ENCODE measurements at regions not wholly inside any gene's neighbourhood (a gene's known extent, or its start where the extent isn't known, plus 50 kb on each side); places are given as distances from the start of the nearest gene placed in this dataset.

DNA sequence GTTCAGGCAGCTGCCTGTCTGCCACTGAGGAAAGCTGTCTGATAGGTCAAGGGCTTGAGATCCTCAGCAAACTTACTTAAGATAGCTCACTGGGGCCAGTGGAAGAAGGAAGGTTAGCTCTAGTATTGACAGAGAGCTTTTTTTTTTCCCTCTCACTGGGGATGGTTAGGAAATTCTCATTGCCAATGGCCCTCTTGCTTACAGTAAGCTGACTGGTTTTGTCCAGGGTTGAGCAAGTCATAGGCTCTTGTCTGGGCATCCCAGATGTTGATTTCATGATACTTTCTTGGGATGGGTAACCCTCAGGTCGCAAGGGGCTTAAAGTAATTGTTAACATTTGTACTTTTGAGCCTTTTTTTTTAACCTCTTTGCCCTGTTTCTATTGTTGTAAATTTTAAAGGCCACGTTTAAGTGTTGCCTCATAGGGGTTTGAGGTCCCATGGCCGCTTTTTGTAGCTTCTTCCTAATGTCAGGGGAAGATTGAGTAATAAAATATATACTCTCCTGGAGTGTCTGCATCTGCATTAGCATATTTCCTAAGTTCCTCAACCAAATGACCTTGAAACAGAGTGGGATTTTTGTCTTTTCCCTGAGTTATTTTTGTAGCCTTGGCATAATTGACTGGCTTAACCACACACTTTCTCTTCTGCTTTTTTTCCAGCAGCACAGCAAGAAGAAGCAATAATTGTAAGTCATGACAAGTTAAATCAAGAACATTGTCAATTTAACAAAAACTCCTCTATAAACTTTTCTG is 716.0 kb downstream of the LRFN5 start:
- no peaks in the 10 kb centered on the region for H3K27me3 Mint-ChIP-seq

DNA sequence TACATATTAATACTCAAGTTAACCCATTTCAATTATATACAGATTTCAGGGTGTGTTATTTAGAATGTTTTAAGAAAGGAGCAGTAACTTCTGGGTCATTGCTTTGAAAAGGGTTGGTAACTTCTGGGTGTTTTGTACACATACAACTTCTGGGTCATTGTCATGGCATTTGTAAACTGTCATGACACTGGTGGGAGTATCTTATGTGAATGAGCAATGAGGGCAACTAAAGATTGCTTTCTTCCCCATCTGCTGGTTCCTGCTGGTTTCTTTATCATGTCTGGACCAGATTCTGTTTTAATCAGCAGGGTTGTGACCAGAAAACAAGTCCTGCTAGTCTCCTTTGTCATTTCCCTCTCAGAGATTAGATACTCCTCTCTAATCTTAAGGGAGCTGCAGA is 713.3 kb downstream of the LRFN5 start:
- Mint-ChIP-seq H3K4me1 (peaks cover 2% of the 10 kb centered on the region), H3K9me3 (peaks cover 6% of the 10 kb centered on the region), H3K27ac (no peak overlapping the region), H3K27me3 (no peaks in the 10 kb centered on the region), H3K36me3 (no peaks in the 10 kb centered on the region), H3K4me3 (no peak overlapping the region)
- DNase-seq, result no peak

More for the DNA sequence above, 716.0 kb downstream of the LRFN5 start:
- H3K4me3 Mint-ChIP-seq, result no peak overlapping the region
- DNase-seq, result no peak
- H3K9me3 Mint-ChIP-seq, result peaks cover 10% of the 10 kb centered on the region
- peaks cover 2% of the 10 kb centered on the region for H3K4me1 Mint-ChIP-seq
- H3K27ac Mint-ChIP-seq, result no peak overlapping the region
- no peaks in the 10 kb centered on the region for H3K36me3 Mint-ChIP-seq

DNA sequence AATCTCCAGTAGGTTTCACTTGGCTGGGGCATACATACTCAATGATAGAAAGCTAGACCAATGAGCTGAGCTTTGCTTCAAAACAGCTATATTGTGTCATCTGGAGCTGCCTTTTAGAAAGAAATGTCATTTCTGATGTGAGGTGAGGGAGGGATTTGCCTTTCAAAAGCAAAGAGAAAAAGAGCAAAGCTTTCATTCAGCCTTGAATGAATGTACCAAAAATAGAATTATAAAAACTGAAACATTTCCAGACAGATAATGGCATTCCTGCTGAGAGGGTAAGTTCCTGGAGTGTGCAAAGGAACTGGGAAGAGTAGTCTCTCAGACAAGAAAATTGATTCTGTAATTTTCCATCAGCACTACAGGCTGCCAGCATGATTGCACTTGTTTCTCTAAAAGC is 710.0 kb downstream of the LRFN5 start:
- Mint-ChIP-seq H3K36me3 (no peaks in the 10 kb centered on the region), H3K4me1 (no peaks in the 10 kb centered on the region), H3K9me3 (peaks cover 4% of the 10 kb centered on the region), H3K27ac (no peak overlapping the region), H3K4me3 (no peak overlapping the region), H3K27me3 (no peaks in the 10 kb centered on the region)
- no peak for DNase-seq

DNA sequence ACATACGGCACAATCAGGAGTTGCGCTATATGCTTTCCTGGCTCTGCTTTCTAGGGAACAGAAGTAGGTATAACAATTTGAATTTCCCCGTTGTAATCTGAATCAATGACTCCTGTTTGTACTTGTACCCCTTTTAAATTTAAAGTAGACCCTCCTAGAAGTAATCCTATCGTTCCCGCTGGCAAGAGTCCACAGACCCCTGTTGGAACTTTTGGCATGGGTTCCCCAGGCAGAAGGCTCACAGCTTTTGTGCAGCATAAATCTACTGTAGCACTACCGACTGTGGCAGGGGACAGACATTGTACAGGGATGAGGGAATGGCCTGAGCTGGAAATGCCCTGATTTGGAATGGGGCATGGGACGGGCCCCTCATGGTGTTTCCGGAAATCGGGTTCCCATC is 705.2 kb downstream of the LRFN5 start:
- no peak for DNase-seq
- H3K9me3 Mint-ChIP-seq, result peaks cover 12% of the 10 kb centered on the region
- no peaks in the 10 kb centered on the region for H3K36me3 Mint-ChIP-seq
- no peaks in the 10 kb centered on the region for H3K27me3 Mint-ChIP-seq
- no peak overlapping the region for H3K27ac Mint-ChIP-seq
- no peaks in the 10 kb centered on the region for H3K4me1 Mint-ChIP-seq
- H3K4me3 Mint-ChIP-seq, result no peak overlapping the region

DNA sequence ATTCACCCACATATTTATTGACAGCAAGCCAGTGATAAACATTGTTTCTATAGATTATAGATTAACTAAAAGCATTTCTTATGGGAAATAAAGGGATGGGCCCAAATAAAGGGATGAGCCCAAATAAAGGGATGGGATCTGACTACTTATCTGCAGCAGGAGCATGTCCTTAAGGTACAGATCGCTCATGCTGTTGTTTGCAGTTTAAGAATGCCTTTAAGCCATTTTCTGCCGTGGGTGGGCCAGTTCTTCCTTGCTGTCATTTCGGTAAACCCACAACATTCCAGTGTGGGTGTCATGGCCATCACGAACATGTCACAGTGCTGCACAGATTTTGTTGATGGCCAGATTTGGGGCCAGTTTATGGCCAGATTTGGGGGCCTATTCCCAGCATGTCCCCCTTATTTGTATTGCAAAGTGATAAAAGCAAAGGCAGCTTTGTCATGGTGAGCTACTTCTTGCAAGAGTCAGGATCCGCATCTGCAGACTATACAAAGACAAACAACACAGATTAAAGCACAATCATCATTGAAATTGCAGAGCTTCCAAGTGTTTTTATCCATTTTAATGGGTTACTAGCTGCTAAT is 700.7 kb downstream of the LRFN5 start:
- Mint-ChIP-seq H3K4me3 (no peak overlapping the region), H3K9me3 (peaks cover 16% of the 10 kb centered on the region), H3K27ac (no peak overlapping the region), H3K36me3 (no peaks in the 10 kb centered on the region), H3K27me3 (no peaks in the 10 kb centered on the region), H3K4me1 (no peaks in the 10 kb centered on the region)
- no peak for DNase-seq

DNA sequence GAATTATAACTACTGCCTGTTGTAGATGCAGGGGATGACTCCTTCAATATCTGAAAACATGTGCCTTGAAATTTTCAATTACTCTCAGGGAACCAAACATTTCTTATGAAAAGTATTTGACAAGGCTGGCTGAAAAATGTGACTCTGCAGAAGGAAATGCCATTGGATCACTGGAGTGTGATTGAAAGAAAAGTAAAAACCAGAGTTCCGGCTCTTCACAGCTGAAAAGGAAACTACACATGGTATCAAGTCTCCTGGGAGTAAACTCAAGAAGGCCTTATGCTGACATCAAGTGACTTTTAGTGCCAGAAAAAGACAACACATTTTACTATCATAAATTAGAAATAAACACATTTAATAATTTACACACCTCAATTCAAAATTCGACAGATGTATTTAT is 693.0 kb downstream of the LRFN5 start:
- H3K36me3 Mint-ChIP-seq, result no peaks in the 10 kb centered on the region

DNA sequence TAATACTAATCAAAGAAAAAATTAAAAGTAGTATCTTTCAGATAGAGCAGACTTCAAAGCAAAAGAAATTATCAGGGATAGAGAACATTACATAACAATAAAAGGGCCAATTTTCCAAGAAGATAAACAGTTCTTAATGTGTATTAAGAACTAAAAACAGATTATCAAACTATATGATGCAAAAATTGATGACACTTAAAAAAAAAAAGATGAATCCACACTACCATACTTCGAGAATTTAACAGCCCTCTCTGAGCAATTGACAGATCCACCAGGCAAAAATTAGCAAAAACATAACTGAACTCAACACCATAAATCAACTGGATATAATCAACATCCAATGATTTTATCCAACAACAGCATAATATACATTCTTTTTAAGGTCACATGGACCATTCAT is 686.5 kb downstream of the LRFN5 start:
- DNase-seq, result no peak
- H3K4me3 Mint-ChIP-seq, result no peak overlapping the region
- no peak overlapping the region for H3K27ac Mint-ChIP-seq
- H3K36me3 Mint-ChIP-seq, result no peaks in the 10 kb centered on the region
- peaks cover 5% of the 10 kb centered on the region for H3K9me3 Mint-ChIP-seq
- no peaks in the 10 kb centered on the region for H3K4me1 Mint-ChIP-seq
- no peaks in the 10 kb centered on the region for H3K27me3 Mint-ChIP-seq

More for the DNA sequence above, 693.0 kb downstream of the LRFN5 start:
- Mint-ChIP-seq H3K4me1 (no peaks in the 10 kb centered on the region), H3K27me3 (no peaks in the 10 kb centered on the region), H3K9me3 (peaks cover 4% of the 10 kb centered on the region), H3K27ac (no peak overlapping the region), H3K4me3 (no peak overlapping the region)
- no peak for DNase-seq

DNA sequence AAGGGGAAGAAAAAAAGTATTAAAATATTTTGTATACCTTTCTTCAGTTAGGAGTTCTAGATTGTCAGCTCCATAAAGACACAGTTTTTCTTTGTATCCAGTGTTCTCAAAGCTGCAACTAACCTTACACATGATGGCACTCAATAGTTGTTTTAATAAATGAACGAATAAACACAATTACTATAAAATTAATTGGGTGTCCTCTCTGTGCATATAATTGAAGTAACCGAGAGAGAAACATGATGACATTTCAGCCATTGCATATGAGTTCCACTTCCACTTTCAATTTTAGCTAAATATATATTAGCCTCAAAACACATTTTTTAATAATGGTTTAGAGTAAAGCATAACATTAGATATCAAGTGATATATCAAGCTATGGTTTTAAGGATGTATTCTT is 671.2 kb downstream of the LRFN5 start:
- Mint-ChIP-seq H3K4me1 (no peaks in the 10 kb centered on the region), H3K36me3 (no peaks in the 10 kb centered on the region), H3K27me3 (no peaks in the 10 kb centered on the region), H3K4me3 (no peak overlapping the region), H3K27ac (no peak overlapping the region), H3K9me3 (peaks cover 7% of the 10 kb centered on the region)
- DNase-seq, result no peak

DNA sequence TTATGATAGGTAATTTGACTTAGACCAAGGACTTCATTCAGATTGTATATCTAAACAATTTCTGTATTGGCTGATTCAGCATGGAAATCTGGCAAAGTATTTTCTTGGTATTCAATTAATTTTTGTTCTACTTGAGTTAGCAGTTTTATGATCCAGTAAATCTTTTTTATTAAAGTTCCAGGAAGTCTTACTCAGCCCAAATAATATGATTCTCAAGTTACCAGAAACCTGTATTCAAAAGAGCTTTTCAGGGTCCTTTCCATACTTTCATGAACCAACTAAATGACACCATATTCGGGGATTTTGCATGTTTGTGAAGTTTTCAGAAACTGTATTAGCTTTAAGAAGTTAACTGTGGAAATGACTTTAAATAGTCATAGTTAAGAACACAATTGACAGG is 662.6 kb downstream of the LRFN5 start:
- Mint-ChIP-seq H3K27ac (no peak overlapping the region), H3K27me3 (no peaks in the 10 kb centered on the region), H3K4me3 (no peak overlapping the region), H3K36me3 (no peaks in the 10 kb centered on the region), H3K4me1 (no peaks in the 10 kb centered on the region), H3K9me3 (peaks cover 10% of the 10 kb centered on the region)
- DNase-seq, result no peak

DNA sequence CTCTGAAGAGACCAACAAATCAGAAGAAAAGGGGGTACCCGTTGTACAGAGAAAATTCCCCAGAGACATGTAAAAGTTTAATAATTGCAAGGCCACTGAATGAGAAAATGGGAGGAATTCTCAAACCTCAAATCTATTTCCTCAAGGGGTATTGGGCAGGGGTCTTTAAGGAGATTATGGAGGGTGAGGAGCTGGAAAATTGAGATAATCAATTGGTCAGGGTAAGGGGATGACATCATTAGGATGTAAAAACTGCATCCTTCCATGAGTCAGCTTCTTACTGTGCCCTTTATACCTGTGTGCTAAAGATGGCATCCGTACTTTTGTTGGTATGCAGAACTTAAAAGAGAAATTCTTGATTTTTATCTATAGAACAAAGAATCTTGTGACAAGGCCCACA is 641.5 kb downstream of the LRFN5 start:
- Mint-ChIP-seq H3K9me3 (peaks cover 7% of the 10 kb centered on the region), H3K4me3 (no peak overlapping the region), H3K36me3 (no peaks in the 10 kb centered on the region), H3K27ac (no peak overlapping the region), H3K4me1 (no peaks in the 10 kb centered on the region), H3K27me3 (no peaks in the 10 kb centered on the region)
- no peak for DNase-seq

DNA sequence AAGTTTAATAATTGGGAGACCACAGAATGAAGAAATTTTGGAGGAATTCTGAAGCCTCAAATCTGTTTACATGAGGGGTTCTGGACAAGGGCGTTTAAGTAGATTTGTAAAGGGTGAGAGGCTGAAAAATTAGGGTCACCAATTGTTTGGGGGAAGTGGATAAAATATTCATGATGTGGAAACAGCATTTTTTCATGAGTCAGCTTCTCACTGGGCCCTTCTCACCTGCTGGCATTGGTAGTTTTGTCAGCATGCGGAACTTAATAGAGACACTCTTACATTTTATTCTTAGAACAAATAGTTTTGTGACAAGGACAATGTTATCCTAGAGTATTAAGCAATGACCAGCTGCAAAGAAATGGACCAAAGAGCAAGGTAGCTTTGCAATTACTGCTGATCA is 634.4 kb downstream of the LRFN5 start:
- H3K9me3 Mint-ChIP-seq, result peaks cover 4% of the 10 kb centered on the region
- no peak overlapping the region for H3K27ac Mint-ChIP-seq
- H3K36me3 Mint-ChIP-seq, result no peaks in the 10 kb centered on the region
- H3K4me3 Mint-ChIP-seq, result no peak overlapping the region
- no peaks in the 10 kb centered on the region for H3K4me1 Mint-ChIP-seq
- H3K27me3 Mint-ChIP-seq, result no peaks in the 10 kb centered on the region
- DNase-seq, result no peak

DNA sequence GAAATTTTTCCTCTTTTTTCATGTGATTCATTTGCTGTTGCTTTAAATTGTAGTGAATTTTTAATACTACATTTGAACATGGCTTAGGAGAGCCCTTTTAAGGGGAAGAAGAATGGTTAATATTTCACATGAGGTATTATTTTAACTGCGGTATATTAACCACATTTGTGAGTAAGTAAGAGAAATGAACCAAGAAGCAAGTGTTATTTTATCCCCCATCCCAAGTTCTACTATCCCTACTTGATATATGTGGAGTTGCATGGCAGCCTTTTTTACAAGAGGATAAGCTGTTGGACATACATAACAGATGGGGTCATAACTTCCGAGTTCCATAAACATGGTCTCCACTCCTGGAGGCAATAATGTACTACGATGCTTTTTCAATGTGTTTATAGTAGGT is 623.3 kb downstream of the LRFN5 start:
- Mint-ChIP-seq H3K36me3 (no peaks in the 10 kb centered on the region), H3K9me3 (peaks cover 1% of the 10 kb centered on the region), H3K4me1 (no peaks in the 10 kb centered on the region), H3K4me3 (no peak overlapping the region), H3K27ac (no peak overlapping the region), H3K27me3 (no peaks in the 10 kb centered on the region)
- DNase-seq, result no peak

DNA sequence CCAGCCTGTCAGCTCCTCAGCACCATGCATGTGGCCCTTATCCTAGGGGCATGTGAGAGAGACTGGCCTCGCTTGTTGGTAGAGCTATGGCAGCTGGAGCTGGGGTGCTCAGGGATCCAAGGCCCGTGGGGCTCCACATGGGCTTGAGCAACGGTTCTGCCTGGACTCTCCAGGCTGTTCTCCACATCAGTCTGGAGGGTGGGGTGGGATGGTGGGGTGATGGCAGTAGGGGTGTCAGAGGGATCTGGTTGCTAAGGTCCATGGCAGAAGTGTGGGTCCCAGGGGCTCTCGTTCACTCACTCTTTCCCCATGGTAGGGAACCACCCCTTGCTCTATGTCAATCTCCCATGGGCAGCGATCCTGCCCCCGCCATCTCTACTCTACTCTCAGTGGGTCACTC is 622.6 kb downstream of the LRFN5 start:
- Mint-ChIP-seq H3K36me3 (no peaks in the 10 kb centered on the region), H3K9me3 (peaks cover 1% of the 10 kb centered on the region), H3K4me3 (no peak overlapping the region), H3K4me1 (no peaks in the 10 kb centered on the region), H3K27me3 (no peaks in the 10 kb centered on the region), H3K27ac (no peak overlapping the region)
- DNase-seq, result no peak

DNA sequence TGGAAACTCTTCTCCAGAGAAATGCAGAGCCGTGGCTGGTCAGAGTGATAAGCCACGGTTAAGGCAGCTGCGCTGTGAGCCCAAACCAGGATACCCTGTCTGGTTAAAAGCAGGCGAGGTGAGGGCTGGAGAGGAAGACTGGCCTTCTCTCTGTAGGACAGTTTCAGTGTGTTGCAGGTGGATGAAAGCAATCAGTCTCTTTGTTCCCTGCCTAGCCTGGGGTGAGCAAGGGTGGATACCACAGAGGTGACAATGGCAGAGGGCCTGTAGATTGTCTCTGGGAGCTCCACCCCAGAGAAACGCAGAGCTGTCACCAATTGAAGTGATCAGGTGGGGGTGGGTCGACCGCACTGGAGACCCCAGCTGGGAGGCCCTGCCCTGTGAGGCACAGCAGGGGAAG is 621.9 kb downstream of the LRFN5 start:
- H3K27me3 Mint-ChIP-seq, result no peaks in the 10 kb centered on the region
- H3K4me1 Mint-ChIP-seq, result no peaks in the 10 kb centered on the region
- peaks cover 1% of the 10 kb centered on the region for H3K9me3 Mint-ChIP-seq
- H3K27ac Mint-ChIP-seq, result no peak overlapping the region
- no peak for DNase-seq
- H3K4me3 Mint-ChIP-seq, result no peak overlapping the region
- H3K36me3 Mint-ChIP-seq, result no peaks in the 10 kb centered on the region

DNA sequence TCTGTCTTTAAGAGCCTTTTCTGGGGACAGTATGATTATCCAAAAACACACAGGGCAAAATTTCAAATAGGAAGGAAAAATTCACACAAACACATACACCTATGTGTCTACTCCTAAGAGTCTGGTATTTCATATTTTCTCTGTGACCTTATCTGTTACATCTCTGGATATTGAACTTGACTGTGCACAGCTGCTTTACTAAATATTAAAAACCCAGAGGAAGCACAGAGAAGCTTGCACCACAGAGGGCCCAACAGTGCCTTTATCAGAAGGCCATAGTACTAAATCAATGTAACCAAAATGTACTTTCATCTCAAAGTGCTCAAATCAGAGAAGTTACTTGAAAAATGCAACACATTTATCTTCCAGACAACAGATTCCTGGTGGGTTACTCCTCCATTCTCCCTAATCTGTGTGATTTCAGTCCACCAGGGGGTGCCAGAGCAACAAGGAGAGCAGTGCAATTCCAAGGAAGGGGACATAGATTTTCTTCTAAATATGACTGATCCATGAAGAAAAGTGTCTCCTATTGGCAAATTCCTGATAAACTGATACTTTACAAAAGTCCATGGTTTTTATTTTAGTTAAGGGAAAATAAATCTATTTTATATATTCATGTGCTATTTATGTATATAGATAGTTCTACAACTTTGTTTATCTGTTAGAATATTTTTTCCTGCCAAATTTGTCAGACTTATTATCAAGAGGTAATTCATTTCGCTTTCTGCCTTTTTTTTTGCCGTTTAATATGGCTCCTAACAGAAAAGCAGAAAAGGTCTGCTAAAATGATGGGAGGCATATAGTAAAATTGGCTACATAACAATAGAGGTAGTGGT is 617.6 kb downstream of the LRFN5 start:
- Mint-ChIP-seq H3K27me3 (no peaks in the 10 kb centered on the region), H3K9me3 (peaks cover 1% of the 10 kb centered on the region), H3K4me3 (no peak overlapping the region), H3K27ac (no peak overlapping the region), H3K36me3 (no peaks in the 10 kb centered on the region), H3K4me1 (peaks cover 2% of the 10 kb centered on the region)
- DNase-seq, result peak; percentile 6
